Loucy (cell line): ENCODE measurements at regions not wholly inside any gene's neighbourhood (a gene's known extent, or its start where the extent isn't known, plus 50 kb on each side); places are given as distances from the start of the nearest gene placed in this dataset.

Source experiments
- EZH2phosphoT487 ChIP-seq: fragments of 200-600 bp; IDR thresholded peaks from 2 replicates; pipeline ENCODE4 v1.6.1; 2018; ENCODE audit warnings: antibody characterized with exemption, mild to moderate bottlenecking, moderate library complexity, borderline replicate concordance
- TF ChIP-seq, protein P1 (sequence below): fragments of 200-600 bp; sonication (generic); conservative IDR thresholded peaks from 2 replicates; pipeline ENCODE4 v1.5.1; 2014; ENCODE audit warnings: mild to moderate bottlenecking, antibody characterized with exemption, low read length

DNA sequence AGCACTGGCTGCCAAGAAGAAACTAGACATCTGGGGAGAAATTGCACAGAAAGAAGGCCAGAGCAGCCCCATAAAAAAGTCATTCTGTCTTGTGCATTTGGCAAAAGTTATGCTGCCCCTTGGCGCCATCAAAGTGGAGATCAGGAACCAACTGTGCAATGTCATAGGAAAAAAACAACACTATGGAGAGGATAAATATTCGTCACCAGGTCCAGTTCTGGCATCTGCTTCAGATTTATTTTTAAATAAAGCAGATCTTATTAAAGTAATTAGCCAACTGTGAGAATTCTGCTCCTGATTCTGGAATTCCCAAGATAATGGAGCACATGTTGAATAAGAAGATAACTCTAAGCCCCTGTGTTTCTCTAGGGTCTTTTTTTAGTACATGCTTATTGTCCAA, 500.0 kb upstream of the IL12A start:
- TF ChIP-seq, protein P1, sequence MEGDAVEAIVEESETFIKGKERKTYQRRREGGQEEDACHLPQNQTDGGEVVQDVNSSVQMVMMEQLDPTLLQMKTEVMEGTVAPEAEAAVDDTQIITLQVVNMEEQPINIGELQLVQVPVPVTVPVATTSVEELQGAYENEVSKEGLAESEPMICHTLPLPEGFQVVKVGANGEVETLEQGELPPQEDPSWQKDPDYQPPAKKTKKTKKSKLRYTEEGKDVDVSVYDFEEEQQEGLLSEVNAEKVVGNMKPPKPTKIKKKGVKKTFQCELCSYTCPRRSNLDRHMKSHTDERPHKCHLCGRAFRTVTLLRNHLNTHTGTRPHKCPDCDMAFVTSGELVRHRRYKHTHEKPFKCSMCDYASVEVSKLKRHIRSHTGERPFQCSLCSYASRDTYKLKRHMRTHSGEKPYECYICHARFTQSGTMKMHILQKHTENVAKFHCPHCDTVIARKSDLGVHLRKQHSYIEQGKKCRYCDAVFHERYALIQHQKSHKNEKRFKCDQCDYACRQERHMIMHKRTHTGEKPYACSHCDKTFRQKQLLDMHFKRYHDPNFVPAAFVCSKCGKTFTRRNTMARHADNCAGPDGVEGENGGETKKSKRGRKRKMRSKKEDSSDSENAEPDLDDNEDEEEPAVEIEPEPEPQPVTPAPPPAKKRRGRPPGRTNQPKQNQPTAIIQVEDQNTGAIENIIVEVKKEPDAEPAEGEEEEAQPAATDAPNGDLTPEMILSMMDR = no peak
- TF ChIP-seq EZH2phosphoT487 = no peak
